GM12801 (cell line): ENCODE measurements at regions not wholly inside any gene's neighbourhood (a gene's known extent, or its start where the extent isn't known, plus 50 kb on each side); places are given as distances from the start of the nearest gene placed in this dataset.

ENCODE experiments used
- TF ChIP-seq, protein P1 (sequence below): IDR thresholded peaks from one replicate; pipeline ENCODE4 v1.5.1; 2011; ENCODE audit warnings: control low read depth; ENCODE audit not compliant: insufficient read length; ENCODE audit errors: extremely low read depth

- TF ChIP-seq, protein P1, sequence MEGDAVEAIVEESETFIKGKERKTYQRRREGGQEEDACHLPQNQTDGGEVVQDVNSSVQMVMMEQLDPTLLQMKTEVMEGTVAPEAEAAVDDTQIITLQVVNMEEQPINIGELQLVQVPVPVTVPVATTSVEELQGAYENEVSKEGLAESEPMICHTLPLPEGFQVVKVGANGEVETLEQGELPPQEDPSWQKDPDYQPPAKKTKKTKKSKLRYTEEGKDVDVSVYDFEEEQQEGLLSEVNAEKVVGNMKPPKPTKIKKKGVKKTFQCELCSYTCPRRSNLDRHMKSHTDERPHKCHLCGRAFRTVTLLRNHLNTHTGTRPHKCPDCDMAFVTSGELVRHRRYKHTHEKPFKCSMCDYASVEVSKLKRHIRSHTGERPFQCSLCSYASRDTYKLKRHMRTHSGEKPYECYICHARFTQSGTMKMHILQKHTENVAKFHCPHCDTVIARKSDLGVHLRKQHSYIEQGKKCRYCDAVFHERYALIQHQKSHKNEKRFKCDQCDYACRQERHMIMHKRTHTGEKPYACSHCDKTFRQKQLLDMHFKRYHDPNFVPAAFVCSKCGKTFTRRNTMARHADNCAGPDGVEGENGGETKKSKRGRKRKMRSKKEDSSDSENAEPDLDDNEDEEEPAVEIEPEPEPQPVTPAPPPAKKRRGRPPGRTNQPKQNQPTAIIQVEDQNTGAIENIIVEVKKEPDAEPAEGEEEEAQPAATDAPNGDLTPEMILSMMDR, result no peak
These were observed 427.6 kb downstream of the BCL11A start for GRCh38 chr2:60125611-60126426.

DNA sequence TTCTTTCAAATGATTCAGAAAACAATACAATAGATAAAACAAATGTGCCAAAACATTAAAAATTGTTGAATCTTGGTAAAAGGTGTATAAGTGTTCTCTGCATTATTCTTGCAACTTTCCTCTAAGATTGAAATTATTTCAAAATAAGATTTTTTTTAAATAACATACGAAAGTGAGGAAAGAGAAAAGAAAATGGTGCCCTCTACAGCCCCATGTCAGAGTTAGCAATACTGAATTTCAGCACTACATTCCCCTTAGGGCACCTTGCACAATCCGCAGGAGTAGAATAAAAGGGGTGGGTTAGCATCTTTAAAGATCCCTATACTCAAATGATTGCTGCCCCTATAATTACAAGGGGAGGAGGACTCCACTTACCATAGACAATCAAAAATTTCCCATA lies 433.7 kb downstream of the BCL11A start:
- TF ChIP-seq, protein P1, result no peak

DNA sequence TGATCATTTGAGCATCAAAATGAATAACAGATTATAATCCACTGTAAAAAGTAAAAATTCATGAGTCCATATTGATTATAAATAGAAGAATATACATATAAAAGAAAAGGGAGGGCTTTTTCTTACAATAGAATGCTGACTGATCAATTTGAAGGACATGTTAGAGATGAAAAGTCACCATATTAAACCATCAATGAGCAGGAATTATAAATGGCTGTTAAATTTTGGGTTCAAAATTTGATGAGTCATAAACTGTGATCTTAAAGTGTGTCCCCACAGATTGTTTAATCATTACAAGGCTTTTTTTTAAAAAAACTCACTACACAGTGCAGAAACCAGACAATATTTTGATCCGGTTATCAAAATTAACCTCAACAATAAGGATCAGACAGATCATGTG lies 434.5 kb downstream of the BCL11A start:
- TF ChIP-seq, protein P1, result no peak

GRCh38 chr2:60118061-60118460 lies 435.4 kb downstream of the BCL11A start:
- TF ChIP-seq, protein P1, result no peak

DNA sequence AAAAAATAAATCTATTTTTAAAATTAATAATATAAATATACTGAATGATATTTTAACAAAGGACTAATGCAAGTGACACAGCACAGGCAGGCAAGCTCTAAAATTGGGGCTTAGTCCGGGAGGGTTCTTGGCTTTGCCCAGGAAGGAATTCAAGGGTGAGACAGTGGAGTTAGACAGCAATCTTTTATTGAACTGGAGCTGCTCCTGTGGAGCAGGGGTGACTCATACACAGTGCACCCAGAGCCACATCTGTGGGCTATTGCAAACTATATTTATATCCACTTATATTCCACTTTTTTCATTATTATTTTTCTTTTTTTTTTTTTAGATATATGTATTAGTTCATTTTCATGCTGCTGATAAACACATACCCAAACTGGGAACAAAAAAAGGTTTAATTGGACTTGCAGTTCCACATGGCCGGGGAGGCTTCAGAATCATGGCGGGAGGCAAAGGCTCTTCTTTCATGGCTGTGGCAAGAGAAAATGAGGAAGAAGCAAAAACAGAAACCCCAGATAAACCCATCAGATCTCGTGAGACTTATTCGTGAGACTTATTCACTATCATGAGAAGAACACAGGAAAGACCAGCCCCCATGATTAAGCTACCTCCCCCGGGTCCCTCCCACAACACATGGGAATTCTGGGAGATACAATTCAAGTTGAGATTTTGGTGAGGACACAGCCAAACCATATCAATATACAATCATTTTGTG lies 437.1 kb downstream of the BCL11A start:
- TF ChIP-seq, protein P1, result no peak

DNA sequence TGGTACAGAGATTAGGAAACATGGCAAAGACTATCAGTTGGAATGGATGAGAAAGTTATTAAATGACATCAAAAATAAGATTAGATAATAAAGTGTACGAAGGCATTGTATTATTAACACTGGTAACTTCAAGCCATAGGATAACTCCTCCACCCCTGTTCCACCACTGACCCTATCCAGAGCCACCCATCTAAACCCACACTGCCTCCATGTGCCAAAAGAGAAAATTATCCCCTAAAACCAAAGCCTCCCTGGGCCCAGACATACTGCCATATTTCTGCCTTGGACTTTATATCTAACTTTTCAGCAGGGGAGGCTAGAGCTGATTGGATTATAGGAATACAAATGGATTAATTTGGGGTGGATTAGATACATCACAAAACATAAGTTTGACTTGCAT lies 443.7 kb downstream of the BCL11A start:
- TF ChIP-seq, protein P1, result no peak

DNA sequence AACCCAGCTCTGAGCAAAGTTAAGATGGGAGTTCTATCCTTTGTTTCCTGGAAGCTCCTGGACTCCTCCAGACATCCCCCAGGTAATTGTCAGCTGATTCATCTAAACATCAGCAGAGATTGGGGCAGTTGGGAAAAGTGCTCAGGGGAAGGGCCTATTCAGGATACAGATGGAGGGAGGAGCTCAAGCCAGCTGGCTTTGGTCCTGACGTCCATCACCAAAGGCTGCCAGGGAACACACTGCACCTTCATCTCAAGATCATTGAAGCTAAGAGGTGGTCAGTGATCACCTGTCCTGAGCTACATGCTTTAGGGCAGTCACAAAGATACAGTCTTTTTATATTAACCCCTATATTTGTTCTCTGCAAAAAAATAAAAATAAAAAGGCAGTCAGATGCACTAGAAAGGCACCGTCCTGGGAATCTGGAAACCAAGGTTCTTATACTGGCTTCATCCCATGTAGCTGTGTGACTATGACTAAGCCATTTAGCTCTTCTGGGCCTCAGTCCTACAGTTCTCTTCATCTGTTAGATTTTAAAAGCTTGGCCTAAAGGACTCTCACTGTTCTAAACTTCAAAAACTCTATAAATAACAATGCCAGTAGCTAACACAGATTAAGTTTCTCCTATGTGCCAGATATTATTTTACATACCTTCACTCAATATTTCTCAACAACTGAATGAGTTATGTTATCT lies 446.5 kb downstream of the BCL11A start:
- TF ChIP-seq, protein P1, result no peak
